GM13977 (cell line): ENCODE measurements at regions not wholly inside any gene's neighbourhood (a gene's known extent, or its start where the extent isn't known, plus 50 kb on each side); places are given as distances from the start of the nearest gene placed in this dataset.
"Not testable (repeated sequence)": the region's sequence is repeated elsewhere in the genome, so short reads cannot be mapped to it uniquely, and the experiment has no call there.

Experiments
- DNase-seq: peaks from one replicate; pipeline ENCODE4 v3.0.0; 2012; ENCODE audit warnings: low spot score
- in situ Hi-C: fragments of 300-500 bp; cut with MboI; formaldehyde crosslinking; loops from one replicate; pipeline ENCODE4 v1.12.0; 2022; ENCODE audit warnings: low sequenced_read_pairs, low pct_unique_long_range_greater_than_20kb, mixed read lengths, inconsistent platforms; ENCODE audit not compliant: unreplicated experiment
- TF ChIP-seq, protein P1 (sequence below): IDR thresholded peaks from 2 replicates; pipeline ENCODE4 v1.5.1; 2012; ENCODE audit warnings: mild to moderate bottlenecking, control low read depth; ENCODE audit not compliant: insufficient read depth; ENCODE audit errors: extremely low read depth, missing control alignments

- no peak for DNase-seq
- TF ChIP-seq, protein P1, sequence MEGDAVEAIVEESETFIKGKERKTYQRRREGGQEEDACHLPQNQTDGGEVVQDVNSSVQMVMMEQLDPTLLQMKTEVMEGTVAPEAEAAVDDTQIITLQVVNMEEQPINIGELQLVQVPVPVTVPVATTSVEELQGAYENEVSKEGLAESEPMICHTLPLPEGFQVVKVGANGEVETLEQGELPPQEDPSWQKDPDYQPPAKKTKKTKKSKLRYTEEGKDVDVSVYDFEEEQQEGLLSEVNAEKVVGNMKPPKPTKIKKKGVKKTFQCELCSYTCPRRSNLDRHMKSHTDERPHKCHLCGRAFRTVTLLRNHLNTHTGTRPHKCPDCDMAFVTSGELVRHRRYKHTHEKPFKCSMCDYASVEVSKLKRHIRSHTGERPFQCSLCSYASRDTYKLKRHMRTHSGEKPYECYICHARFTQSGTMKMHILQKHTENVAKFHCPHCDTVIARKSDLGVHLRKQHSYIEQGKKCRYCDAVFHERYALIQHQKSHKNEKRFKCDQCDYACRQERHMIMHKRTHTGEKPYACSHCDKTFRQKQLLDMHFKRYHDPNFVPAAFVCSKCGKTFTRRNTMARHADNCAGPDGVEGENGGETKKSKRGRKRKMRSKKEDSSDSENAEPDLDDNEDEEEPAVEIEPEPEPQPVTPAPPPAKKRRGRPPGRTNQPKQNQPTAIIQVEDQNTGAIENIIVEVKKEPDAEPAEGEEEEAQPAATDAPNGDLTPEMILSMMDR = no peak
- in situ Hi-C loops = no loop called here
Measured at GRCh38 chr20:29085625-29086024, 2171.8 kb upstream of the DEFB115 start.

GRCh38 chr20:29086145-29086718 is 2171.2 kb upstream of the DEFB115 start:
- in situ Hi-C loops, DNase-seq: not testable (repeated sequence)

DNA sequence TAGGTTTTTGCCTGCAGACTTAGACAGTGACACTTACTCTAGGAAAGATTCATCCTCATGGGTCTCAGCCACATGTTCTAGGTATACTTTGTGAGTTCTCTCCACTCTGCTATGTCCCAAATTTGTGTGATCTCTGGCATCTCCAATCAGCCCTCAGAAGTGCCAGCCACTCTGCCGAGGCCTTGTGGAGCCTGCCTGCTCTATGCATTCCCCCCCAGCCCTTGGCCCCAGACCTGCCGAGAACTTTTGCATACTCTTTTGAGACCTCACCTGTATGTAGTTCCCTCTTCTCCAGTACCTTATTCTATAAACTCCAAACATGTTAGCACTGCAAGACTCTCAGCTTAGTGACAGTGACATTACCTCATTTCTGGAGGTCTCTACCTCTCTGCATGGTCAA is 2170.5 kb upstream of the DEFB115 start:
- TF ChIP-seq, protein P1 = no peak
- in situ Hi-C loops = no loop called here
- no peak for DNase-seq

DNA sequence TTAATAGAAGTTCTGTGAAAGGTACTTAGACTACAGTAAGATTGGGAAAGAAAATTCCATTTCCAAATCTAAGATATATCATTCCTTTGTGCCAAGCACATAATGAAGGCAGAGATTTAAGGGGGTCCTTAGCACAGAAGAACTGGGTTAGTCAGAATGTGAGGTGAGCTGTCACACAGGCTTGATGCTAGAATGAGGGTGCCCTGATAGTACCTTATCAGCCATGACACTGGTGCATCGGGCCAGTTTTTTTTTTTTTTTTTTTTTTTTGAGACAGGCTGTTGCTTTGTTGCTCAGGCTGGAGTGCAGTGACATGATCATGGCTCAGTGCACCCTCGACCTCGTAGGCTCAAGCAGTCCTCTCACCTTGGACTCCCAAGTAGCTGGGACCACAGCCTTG is 2169.6 kb upstream of the DEFB115 start:
- in situ Hi-C loops, DNase-seq: not testable (repeated sequence)

DNA sequence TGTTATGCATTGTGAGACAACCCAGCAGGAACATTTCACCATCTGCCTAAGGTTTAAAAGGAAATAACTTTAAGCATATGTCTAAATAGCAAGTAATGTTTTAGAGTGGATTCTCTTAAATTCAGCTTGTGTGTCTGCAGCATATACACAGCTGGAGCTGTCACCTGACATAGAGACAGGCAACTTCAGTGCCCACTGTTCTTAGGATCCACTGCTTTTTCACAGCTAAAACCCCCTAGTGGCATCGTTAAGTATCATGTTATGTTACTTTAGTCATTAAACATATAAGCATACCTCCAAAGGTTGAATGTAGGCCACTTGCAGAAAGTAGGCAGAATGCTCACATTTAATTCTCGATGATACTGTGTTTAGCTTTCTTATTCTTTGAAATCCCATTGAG is 2169.0 kb upstream of the DEFB115 start:
- peak; percentile 12 for DNase-seq
- in situ Hi-C loops = not testable (repeated sequence)

DNA sequence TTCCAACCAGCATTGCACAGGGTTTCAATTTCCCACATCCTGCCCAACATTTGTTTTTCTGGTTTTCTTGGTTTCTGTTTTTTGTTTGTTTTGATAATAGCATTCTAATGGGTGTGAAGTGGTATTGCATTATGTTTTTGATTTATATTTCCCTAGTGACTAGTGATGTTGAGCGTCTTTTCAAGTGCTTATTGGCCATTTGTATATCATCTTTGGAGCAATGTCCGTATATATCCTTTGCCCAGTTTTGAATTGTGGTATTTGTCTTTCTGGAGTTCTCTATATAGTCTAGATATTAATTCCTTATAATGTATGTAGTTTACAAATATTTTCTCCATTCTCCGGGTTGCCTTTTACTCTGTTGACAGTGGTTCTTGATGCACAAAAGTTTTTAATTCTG is 2168.1 kb upstream of the DEFB115 start:
- in situ Hi-C loops, DNase-seq: not testable (repeated sequence)

- in situ Hi-C loops, DNase-seq: not testable (repeated sequence)
Measured at GRCh38 chr20:29093958-29094357, 2163.5 kb upstream of the DEFB115 start.

- DNase-seq, in situ Hi-C loops: not testable (repeated sequence)
Measured at GRCh38 chr20:29096695-29097094, 2160.8 kb upstream of the DEFB115 start.

DNA sequence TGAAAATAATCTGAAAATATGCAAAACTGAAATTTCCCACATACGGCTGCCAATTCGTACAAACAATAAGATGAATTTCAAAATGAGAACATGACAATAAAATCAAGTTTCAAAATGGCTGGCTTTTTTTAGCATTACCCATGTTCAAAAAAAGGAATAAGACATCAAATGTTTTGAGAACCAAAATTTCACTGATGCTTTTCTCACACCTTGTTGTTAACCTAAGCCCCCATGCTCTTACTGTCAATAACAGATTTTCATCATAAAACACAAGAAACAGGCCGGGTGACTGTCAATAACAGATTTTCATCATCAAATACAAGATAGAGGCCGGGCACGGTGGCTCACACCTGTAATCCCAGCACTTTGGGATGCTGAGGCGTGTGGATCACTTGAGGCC is 2149.6 kb upstream of the DEFB115 start:
- DNase-seq, in situ Hi-C loops: not testable (repeated sequence)

DNA sequence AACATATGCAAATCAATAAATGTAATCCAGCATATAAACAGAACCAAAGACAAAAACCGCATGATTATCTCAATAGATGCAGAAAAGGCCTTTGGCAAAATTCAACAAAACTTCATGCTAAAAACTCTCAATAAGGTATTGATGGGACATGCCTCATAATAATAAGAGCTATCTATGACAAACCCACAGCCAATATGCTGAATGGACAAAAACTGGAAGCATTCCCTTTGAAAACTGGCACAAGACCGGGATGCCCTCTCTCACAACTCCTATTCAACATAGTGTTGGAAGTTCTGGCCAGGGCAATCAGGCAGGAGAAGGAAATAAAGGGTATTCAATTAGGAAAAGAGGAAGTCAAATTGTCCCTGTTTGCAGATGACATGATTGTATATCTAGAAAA is 2148.1 kb upstream of the DEFB115 start:
- in situ Hi-C loops, DNase-seq: not testable (repeated sequence)

- DNase-seq, in situ Hi-C loops: not testable (repeated sequence)
Measured at GRCh38 chr20:29115097-29115496, 2142.4 kb upstream of the DEFB115 start.

- in situ Hi-C loops = no loop called here
- TF ChIP-seq, protein P1 = no peak
- no peak for DNase-seq
Measured at GRCh38 chr20:29119141-29119540, 2138.3 kb upstream of the DEFB115 start.

DNA sequence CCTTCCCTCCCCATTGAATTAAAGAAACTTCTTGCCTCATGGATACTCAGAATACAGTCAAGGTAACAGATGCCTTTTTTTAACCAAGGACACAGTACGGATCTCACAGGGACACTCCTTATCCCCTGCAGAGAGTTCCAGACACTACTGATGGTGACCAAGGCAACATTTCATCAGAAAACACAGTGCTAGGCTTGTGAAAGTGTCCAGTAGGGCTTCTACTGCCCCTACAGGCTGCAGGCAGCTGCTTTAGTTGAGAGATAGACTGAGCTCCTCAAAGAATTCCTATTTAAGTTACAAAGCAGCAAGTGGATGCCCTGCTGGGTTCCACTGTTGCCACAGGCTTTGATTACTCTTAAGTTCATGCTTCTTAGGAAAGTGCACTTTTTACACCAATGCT is 2137.8 kb upstream of the DEFB115 start:
- in situ Hi-C loops, DNase-seq: not testable (repeated sequence)

DNA sequence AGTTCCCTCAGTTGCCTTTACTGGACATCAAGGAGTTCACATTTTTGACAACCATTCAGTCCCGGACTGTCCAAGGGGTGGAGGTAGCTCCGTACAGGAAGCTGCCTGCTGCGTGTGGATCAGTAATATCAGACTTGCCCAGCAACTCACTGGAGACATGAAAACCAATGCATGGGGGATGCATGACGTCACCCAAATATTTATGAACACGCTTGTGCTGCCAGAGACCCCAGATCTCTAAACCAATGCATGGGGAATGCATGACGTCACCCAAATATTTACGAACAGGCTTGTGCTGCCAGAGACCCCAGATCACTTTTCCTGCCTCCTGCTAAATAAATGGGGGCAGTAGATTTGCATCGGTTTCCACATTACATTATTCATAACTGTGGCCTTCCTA is 2137.4 kb upstream of the DEFB115 start:
- in situ Hi-C loops, DNase-seq: not testable (repeated sequence)

GRCh38 chr20:29120575-29120974 is 2136.9 kb upstream of the DEFB115 start:
- DNase-seq, in situ Hi-C loops: not testable (repeated sequence)

DNA sequence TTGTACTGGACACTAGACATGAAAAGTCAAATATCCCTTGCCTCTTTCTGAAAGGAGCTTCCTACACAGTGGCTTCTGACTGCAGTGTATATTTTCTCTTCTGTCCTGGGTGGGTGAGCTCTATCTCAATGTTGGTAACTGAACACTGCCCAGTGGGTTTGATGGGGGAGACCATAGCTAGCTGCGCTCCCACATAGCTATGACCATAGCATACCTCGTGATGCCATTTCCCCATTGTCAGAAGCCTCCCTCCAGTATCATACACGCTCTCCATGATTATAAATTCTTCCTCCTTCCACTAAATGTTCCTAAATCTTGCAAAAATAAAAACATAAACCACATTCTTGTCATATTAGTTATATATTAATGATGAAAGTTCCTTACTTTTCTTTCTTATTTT is 2134.7 kb upstream of the DEFB115 start:
- DNase-seq, in situ Hi-C loops: not testable (repeated sequence)
